ENCODE measurements at regions not wholly inside any gene's neighbourhood (a gene's known extent, or its start where the extent isn't known, plus 50 kb on each side); places are given as distances from the start of the nearest gene placed in this dataset.
"Not testable (repeated sequence)": the region's sequence is repeated elsewhere in the genome, so short reads cannot be mapped to it uniquely, and the experiment has no call there.

GRCh38 chr1:149726688-149727087 lies 55.8 kb upstream of the FCGR1A start:
- TF ChIP-seq EP300 (IDR thresholded peaks at IDR 0.05; ENCODE audit: borderline replicate concordance in 1 of 2, low read depth in 1 of 2, low read length in 1 of 2); CTCF (IDR thresholded peaks at IDR 0.05); FOXJ3 (CRISPR knock-in tag; IDR thresholded peaks at IDR 0.05); MAX (IDR thresholded peaks at IDR 0.05; ENCODE audit: low read depth); RFX5 (IDR thresholded peaks at IDR 0.05; ENCODE audit: low read length): not testable (repeated sequence)

All from SK-N-SH (cell line).